GM21381 (cell line): ENCODE measurements at regions not wholly inside any gene's neighbourhood (a gene's known extent, or its start where the extent isn't known, plus 50 kb on each side); places are given as distances from the start of the nearest gene placed in this dataset.

Experiments used
- ATAC-seq: cut with Tn5 transposase; IDR thresholded peaks from one replicate; pipeline ENCODE4 v1.9.1; 2021; ENCODE audit warnings: mild to moderate bottlenecking, moderate library complexity; ENCODE audit not compliant: unreplicated experiment

GRCh38 chr13:85544756-85545155 is 254.5 kb downstream of the SLITRK6 start:
- no peak for ATAC-seq

GRCh38 chr13:85543144-85543543 is 256.1 kb downstream of the SLITRK6 start:
- ATAC-seq: no peak

- no peak for ATAC-seq
These were observed 257.7 kb downstream of the SLITRK6 start for GRCh38 chr13:85541476-85541875.

GRCh38 chr13:85538957-85539356 is 260.3 kb downstream of the SLITRK6 start:
- no peak for ATAC-seq

- no peak for ATAC-seq
These were observed 261.6 kb downstream of the SLITRK6 start for GRCh38 chr13:85537601-85538000.

GRCh38 chr13:85536706-85537105 is 262.5 kb downstream of the SLITRK6 start:
- ATAC-seq: no peak

GRCh38 chr13:85535316-85536084 is 263.7 kb downstream of the SLITRK6 start:
- no peak for ATAC-seq

- ATAC-seq: no peak
These were observed 265.3 kb downstream of the SLITRK6 start for GRCh38 chr13:85533911-85534310.

GRCh38 chr13:85529218-85529594 is 270.0 kb downstream of the SLITRK6 start:
- no peak for ATAC-seq

GRCh38 chr13:85528491-85529217 is 270.6 kb downstream of the SLITRK6 start:
- ATAC-seq: no peak

- no peak for ATAC-seq
These were observed 271.9 kb downstream of the SLITRK6 start for GRCh38 chr13:85527316-85527715.

GRCh38 chr13:85525411-85525810 is 273.8 kb downstream of the SLITRK6 start:
- no peak for ATAC-seq

- ATAC-seq: no peak
These were observed 277.6 kb downstream of the SLITRK6 start for GRCh38 chr13:85521657-85522056.

GRCh38 chr13:85520445-85520844 is 278.8 kb downstream of the SLITRK6 start:
- no peak for ATAC-seq

GRCh38 chr13:85519363-85519762 is 279.9 kb downstream of the SLITRK6 start:
- no peak for ATAC-seq

- no peak for ATAC-seq
These were observed 286.8 kb downstream of the SLITRK6 start for GRCh38 chr13:85512421-85512820.

GRCh38 chr13:85509512-85509911 is 289.7 kb downstream of the SLITRK6 start:
- ATAC-seq: no peak

GRCh38 chr13:85508683-85509329 is 290.4 kb downstream of the SLITRK6 start:
- no peak for ATAC-seq

- no peak for ATAC-seq
These were observed 295.4 kb downstream of the SLITRK6 start for GRCh38 chr13:85503797-85504196.

GRCh38 chr13:85501616-85502015 is 297.6 kb downstream of the SLITRK6 start:
- ATAC-seq: no peak

- no peak for ATAC-seq
These were observed 298.4 kb downstream of the SLITRK6 start for GRCh38 chr13:85500696-85501256.

- ATAC-seq: no peak
These were observed 300.4 kb downstream of the SLITRK6 start for GRCh38 chr13:85498774-85499173.
